Stimulated activated CD4-positive, alpha-beta T cell treated with anti-CD3 and anti-CD28 coated beads, TNF-alpha, amount 100 ng/mL, for 4 hours (primary cell): ENCODE measurements at regions not wholly inside any gene's neighbourhood (a gene's known extent, or its start where the extent isn't known, plus 50 kb on each side); places are given as distances from the start of the nearest gene placed in this dataset.
"Not testable (repeated sequence)": the region's sequence is repeated elsewhere in the genome, so short reads cannot be mapped to it uniquely, and the experiment has no call there.

Experiments
- DNase-seq, 3 experiments: peaks; one replicate each; pipeline ENCODE4 v3.0.0-alpha.2; 2020; ENCODE audit warnings: low read depth in 3 of 3

DNA sequence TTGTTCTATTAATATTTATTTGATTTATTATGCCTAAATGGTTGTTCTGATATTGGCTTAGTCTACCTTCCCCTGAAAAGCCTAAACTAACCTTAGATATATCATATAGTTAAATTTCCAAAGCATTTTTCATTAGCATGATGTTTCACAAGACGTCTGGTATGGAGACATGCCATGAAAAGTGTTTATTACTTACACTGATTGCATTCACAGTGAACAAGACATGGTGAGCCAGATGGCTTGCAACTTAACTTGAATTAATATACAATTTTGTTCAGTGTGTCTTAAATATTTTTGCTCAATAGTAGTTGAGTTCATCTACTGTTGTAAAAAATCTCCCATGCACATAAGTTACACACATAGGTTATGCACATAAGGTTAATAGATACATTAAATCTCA, 758.4 kb downstream of the NSUN3 start:
- no peak for DNase-seq

- no peak for DNase-seq
Observed at GRCh38 chr3:94822298-94822697, 759.4 kb downstream of the NSUN3 start.

- DNase-seq = not testable (repeated sequence)
Observed at GRCh38 chr3:94846251-94846650, 783.4 kb downstream of the NSUN3 start.

DNA sequence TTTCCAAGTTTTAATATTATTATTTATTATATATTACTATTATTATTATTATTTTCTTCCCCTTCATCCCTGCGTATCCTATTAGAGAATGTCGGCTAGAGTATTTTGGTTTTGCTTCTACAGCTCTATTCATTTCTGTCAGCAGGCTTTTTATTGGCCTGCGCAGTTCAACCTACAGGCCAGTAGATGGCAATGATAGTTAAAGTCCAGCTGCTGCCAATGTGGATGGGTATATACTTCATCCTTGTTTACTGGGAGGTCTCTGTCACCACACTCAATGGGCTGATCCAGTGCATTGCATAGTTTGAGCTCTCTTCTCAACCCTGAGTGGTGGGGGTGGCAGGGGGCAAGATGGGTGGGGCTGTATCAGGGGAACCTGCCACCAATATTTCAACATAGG, 799.8 kb downstream of the NSUN3 start:
- DNase-seq = no peak

DNA sequence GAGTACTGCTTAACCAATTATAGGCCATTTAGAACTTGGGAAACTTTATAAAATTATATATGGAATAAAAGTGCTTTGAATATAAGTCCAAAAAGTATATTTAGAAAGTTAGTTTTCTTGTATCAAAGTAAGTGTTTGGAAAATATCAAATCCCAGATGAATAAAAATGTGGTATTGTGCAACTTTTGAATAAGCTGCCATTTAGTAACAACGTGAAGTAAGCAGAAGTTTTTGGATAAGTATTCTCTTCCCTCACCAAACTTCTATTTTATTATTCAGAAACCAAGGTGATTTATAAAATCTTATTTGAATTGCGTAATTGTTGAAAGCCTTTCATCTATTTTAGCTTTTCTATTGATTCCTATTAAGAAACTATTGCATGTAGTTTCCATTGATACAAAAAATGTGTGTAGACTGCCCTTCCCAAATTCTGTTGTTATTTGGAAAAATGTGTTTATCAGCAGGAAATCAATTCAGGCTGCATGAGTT, 806.2 kb downstream of the NSUN3 start:
- DNase-seq = no peak

GRCh38 chr3:94873751-94874150, 810.9 kb downstream of the NSUN3 start:
- no peak for DNase-seq

- no peak for DNase-seq
Observed at GRCh38 chr3:94875149-94875548, 812.3 kb downstream of the NSUN3 start.

DNA sequence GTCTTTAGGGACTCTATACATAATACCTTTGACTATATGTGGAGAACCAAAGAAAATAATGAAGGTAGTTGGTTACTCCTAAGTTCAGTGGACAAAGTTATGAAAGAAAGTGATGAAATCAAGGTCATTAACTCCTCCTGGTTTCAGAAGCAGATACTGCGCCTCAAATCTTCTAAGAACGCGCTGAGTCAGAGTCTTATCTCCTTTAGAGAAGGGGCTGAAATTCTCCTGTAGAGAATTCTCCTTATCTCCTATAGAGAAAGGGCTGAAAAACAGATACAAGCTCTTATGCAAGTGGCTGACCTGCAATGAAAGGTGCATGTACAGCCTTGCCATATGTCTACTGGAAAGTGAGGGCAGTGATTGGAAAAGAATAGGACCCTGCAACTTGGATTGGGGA, 824.2 kb downstream of the NSUN3 start:
- DNase-seq = no peak

DNA sequence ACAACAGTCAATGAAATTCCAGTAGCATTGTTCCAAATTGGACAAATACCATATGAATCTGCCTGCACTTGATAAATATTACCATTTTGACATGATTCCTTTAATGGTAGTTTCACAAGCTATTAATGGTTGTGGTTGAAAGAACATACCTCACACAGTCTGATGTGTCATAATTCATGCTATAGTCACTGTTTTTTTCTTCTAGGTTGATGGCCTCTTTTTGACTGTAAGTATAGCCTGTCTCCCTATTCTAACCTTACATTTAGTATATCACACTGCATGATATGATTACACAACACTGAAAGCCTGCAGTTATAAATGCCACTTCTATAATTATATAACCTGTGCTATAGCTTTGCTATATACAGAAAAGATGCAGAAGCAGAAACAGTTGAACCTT, 834.1 kb downstream of the NSUN3 start:
- DNase-seq = no peak

DNA sequence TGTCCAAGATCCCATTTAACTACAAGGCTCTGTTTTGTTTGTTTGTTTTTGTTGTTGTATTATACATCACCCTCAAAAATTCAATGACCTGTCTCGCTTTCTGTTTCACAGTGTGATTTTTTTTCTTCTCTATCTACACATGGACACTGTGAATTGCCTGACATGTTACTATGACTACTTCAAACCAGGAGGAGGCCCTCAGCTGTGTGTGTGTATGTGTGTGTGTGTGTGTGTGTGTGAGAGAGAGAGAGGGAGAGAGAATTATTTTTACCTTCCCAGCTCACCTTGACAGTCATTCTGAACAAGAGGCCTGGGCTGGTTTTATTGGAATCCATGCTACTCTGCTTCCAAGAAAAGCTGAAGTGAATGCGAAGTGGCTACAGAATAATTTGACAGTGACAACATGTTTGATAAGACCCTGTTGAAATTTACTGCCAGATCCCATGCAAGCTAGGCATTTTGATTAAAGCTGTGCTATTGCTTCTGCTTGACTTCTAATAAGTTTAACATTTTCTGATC, 841.4 kb downstream of the NSUN3 start:
- no peak for DNase-seq

GRCh38 chr3:94909726-94910125, 846.9 kb downstream of the NSUN3 start:
- DNase-seq = no peak

- DNase-seq = no peak
Observed at GRCh38 chr3:94912656-94913055, 849.8 kb downstream of the NSUN3 start.

GRCh38 chr3:94927175-94927574, 864.3 kb downstream of the NSUN3 start:
- no peak for DNase-seq

- DNase-seq = no peak
Observed at GRCh38 chr3:94928921-94929320, 866.1 kb downstream of the NSUN3 start.

- no peak for DNase-seq
Observed at GRCh38 chr3:94935738-94936580, 873.1 kb downstream of the NSUN3 start.

DNA sequence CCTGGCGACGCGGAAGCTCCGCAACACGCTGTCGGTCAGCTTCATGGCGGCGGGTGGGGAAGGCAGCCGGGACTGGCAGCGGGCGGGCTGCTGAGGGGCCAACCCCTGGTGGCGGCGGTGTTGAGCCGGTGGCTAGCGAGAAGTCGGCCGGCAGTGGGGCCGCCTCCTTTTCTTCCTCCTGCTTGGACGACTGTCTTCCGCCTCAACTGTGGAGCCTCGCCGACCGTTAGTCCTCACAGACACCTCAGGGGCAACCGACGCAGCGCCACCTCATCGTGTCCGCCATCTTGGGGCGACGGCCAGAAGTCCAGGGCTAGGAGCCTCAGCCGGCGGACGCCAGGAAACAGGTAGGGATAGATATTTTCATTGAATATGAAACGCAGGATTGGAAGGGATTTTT, 875.1 kb downstream of the NSUN3 start:
- DNase-seq = no peak

GRCh38 chr3:94946683-94947082, 883.8 kb downstream of the NSUN3 start:
- no peak for DNase-seq

DNA sequence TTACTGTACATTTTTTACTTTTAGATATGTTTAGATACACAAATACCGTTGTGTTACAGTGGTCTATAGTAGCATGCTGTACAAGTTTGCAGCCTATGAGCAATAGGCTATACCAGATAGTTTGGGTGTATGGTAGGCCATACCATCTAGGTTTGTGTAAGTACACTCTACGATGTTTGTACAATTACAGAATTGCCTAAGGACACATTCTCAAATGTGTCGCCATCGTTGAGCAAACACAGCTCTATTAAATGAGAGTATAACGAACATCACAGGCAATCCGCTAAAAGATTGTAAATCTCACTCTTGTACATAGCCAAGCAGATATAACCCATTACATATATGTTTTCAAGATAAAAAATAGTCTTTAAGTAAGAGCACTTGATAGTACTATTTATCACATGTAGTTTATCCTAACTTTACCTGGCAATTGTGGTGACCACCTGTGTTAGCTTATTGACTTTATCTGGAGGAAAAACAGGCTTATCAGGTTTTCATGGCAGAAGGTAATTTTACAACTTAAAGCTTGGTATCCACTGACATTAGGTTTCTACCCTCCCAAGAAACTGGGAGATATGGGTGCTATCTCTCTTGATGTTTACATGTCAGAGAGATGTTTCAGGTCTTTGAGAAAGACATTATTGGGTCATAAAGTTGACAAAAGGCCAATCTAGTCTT, 898.7 kb downstream of the NSUN3 start:
- DNase-seq = no peak

DNA sequence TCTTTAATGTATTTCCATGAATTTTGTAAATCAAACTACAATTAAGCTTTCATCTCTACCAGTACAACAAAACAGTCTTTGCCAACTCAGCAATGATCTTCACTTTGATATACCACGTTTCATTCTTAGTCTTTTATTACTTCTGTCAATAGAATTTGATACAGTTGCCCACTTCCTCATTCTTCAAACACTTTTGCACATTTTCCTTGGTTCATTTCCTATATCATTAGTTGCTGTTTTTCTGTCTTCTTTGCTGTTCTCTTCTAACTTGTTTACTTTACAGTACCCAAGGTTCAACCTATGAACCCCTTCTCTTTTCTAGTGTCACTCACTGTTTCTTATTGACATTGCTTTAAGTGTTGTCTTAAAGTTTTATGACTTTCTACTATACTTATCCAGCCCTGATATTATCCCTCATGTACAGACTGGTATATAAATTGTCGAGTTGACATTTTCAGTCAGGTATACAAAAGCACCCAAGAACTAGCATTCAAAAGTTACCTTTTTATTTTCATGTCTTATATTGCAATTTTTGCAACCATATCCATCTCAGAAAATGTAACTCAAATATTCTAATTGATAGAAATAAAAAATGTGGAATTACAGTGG, 903.1 kb downstream of the NSUN3 start:
- no peak for DNase-seq

GRCh38 chr3:94967196-94967595, 904.3 kb downstream of the NSUN3 start:
- no peak for DNase-seq

DNA sequence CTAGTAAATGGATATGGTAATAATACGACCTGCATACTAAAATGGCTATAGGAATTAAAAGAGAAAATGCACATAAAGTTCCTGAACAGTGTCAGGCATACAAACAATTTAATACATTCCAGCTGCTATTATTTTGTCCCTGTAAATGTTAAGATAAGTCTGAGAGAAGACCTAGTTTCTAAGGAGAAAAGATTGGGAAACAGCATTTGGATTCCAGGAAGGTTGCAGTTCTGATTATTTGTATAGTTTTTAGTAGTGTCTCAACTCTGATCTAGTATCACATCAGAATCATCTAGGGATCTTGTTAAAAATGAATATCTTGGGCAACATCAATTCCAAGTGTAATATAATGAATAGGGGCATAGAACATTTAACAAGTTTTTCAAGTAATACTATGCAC, 905.7 kb downstream of the NSUN3 start:
- no peak for DNase-seq

DNA sequence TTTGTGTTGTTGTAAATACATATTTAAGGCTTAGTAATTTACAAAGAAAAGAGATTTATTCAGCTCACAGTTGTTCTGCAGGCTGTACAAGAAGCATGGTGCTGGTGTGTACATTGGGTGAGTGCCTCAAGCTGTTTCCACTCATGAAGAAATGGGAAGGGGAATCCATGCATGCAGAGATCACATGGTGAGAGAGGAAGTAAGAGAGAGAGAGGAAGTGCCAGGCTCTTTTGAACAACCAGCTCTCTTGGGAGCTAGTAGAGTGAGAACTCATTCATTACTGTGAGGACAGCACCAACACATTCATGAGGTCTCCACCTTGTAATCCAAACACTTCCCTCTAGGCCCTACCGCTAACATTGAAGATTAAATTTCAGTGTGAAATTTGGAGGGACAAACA, 909.2 kb downstream of the NSUN3 start:
- no peak for DNase-seq

DNA sequence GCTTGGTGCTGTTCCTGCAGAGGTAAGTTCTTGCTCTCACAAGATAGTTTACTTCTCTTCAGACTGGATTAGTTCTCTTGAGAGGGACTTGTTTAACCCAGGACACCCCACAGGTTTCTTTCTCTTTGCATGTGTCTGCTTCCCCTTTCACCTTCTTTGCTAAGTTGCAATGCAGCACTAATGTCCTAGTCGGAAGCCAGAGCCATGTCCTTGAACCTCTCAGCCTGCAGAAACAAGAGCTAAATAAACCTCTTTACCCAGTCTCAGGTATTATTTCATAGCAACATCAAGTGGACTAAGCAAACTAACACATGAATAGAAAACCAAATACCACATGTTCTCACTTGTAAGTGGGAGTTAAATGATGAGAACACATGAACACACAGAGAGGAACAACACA, 915.2 kb downstream of the NSUN3 start:
- DNase-seq = no peak
